Activated CD4-positive, CD25-positive, alpha-beta regulatory T cell treated with anti-CD3 and anti-CD28 coated beads, Interleukin-2, amount 50 U/mL, for 72 hours (primary cell): ENCODE measurements at regions not wholly inside any gene's neighbourhood (a gene's known extent, or its start where the extent isn't known, plus 50 kb on each side); places are given as distances from the start of the nearest gene placed in this dataset.

Experiments used
- DNase-seq: peaks from one replicate; pipeline ENCODE4 v3.0.0; 2021

GRCh38 chr9:79247021-79247420, 324.7 kb upstream of the TLE4 start:
- no peak for DNase-seq

- DNase-seq = no peak
Measured at GRCh38 chr9:79250806-79251205, 321.0 kb upstream of the TLE4 start.

- no peak for DNase-seq
Measured at GRCh38 chr9:79254900-79255650, 316.7 kb upstream of the TLE4 start.

GRCh38 chr9:79255651-79256260, 316.0 kb upstream of the TLE4 start:
- no peak for DNase-seq

GRCh38 chr9:79256691-79257213, 315.0 kb upstream of the TLE4 start:
- no peak for DNase-seq

- DNase-seq = no peak
Measured at GRCh38 chr9:79257228-79257781, 314.5 kb upstream of the TLE4 start.

GRCh38 chr9:79257790-79258351, 313.9 kb upstream of the TLE4 start:
- DNase-seq = no peak

GRCh38 chr9:79259858-79260257, 311.9 kb upstream of the TLE4 start:
- DNase-seq = no peak

- DNase-seq = no peak
Measured at GRCh38 chr9:79263628-79264027, 308.1 kb upstream of the TLE4 start.

GRCh38 chr9:79264041-79264440, 307.7 kb upstream of the TLE4 start:
- no peak for DNase-seq

GRCh38 chr9:79264511-79265355, 307.0 kb upstream of the TLE4 start:
- DNase-seq = no peak

- no peak for DNase-seq
Measured at GRCh38 chr9:79266986-79267385, 304.8 kb upstream of the TLE4 start.

- DNase-seq = no peak
Measured at GRCh38 chr9:79268806-79269205, 303.0 kb upstream of the TLE4 start.

- DNase-seq = no peak
Measured at GRCh38 chr9:79273311-79273710, 298.5 kb upstream of the TLE4 start.

GRCh38 chr9:79279356-79279755, 292.4 kb upstream of the TLE4 start:
- no peak for DNase-seq

GRCh38 chr9:79280691-79281090, 291.1 kb upstream of the TLE4 start:
- DNase-seq = no peak

- no peak for DNase-seq
Measured at GRCh38 chr9:79284081-79284480, 287.7 kb upstream of the TLE4 start.

GRCh38 chr9:79286992-79287707, 284.6 kb upstream of the TLE4 start:
- no peak for DNase-seq

- no peak for DNase-seq
Measured at GRCh38 chr9:79287708-79288290, 284.0 kb upstream of the TLE4 start.

GRCh38 chr9:79289856-79290255, 281.9 kb upstream of the TLE4 start:
- no peak for DNase-seq

- no peak for DNase-seq
Measured at GRCh38 chr9:79292731-79293280, 279.0 kb upstream of the TLE4 start.

- no peak for DNase-seq
Measured at GRCh38 chr9:79300068-79300467, 271.7 kb upstream of the TLE4 start.
